HS-5 (cell line): ENCODE measurements at regions not wholly inside any gene's neighbourhood (a gene's known extent, or its start where the extent isn't known, plus 50 kb on each side); places are given as distances from the start of the nearest gene placed in this dataset.
A peak's percentile ranks its signal among the peaks of the same experiment; 100 is the strongest.
"Not testable (repeated sequence)": the region's sequence is repeated elsewhere in the genome, so short reads cannot be mapped to it uniquely, and the experiment has no call there.

Experiments used
- DNase-seq: peaks from one replicate; pipeline ENCODE4 v3.0.0-alpha.2; 2012; ENCODE audit warnings: low read depth

DNA sequence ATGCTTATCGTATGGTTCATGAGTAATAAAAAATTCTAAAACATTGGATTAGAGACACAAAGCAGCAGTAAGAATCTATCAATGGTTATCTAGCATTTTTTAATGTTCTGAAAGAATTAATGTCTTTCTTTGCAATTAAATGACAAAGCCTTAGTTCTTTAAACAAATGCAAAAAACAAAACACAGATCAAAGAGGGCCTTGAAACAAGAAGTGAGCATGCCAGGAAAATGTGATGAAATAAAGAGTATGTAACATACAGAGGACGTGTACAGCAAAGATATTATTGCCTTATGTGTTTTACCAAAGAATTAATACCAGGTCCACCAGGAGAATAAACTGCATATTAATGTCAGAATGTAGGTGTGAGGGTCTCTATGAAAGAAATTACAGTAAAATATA is 812.3 kb upstream of the GRAMD2B start:
- DNase-seq = no peak

DNA sequence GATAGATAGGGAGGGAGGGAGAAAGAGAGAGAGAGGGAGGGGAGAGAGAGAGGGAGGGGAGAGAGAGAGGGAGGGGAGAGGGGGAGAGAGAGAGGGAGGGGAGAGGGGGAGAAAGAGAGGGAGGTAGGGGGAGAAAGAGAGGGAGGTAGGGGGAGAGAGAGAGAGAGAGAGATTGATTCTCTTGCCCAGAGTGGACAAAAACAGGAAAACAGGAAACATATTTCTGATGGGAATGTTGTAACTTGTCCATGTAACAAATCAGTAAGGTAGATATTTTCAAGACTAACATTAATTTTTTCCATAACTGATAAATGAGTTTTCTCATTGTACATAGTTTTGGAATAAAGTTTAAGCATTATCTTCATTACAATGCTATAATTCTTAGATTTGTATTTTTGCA is 811.7 kb upstream of the GRAMD2B start:
- no peak for DNase-seq

DNA sequence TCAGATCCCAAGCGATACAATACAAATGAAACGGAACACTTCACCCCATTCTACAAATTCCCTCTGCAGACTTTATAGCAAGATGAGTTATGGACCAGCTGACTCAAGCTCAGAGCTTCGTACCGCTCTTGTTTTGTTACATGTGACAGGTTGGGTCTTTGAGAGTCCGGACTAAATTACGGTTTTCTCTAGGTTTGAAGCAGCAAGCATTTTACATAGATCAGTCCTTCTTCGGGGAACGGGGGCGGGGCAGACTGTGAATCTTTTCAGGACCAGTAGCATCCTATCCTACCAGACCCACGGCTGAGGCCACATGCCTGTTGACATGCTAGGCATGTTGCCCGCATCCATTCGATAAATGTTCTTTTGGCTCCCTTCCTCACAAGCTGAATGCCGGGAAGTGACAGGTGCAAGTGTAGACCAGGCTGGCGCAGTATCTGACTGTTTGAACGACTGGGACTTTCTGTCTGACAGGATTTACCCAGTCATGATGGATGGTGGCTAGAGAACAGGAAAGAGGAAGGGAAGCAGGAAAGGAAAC is 811.0 kb upstream of the GRAMD2B start:
- no peak for DNase-seq

DNA sequence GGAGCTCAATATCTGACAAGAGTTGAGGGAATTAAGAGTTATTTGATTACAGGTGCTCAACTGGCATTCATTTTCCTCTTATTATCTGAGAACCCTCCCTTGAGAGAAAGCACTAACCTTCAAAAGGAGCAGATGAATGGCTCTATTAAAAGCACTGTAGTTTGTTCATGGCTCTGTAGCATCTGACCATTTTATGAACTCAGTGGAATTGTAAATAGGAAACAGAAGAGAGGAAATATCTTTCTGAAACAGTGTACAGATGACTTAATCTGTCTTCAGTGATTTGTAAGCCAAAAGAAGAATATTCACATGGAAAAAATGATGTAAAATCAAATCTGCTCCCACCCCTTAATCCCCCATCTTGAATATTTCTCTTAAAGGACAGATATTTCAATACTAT is 810.4 kb upstream of the GRAMD2B start:
- no peak for DNase-seq

DNA sequence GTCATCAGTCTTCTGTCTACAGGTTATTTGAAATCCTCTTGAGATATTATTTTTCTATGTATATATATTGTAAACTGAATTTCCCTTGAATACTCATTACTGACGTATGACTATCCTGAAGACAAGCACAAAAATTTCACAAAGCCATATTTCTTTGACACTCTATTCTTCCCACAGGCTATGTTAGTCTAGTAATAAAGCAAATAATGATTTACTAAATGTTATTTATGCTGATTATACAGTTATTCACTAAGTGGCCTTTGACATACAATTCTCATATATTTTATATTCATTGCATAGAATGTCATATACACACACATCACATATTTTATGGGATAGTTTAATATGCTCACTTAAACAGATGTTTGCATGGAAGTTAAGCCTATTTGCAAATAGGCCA is 793.0 kb upstream of the GRAMD2B start:
- no peak for DNase-seq

DNA sequence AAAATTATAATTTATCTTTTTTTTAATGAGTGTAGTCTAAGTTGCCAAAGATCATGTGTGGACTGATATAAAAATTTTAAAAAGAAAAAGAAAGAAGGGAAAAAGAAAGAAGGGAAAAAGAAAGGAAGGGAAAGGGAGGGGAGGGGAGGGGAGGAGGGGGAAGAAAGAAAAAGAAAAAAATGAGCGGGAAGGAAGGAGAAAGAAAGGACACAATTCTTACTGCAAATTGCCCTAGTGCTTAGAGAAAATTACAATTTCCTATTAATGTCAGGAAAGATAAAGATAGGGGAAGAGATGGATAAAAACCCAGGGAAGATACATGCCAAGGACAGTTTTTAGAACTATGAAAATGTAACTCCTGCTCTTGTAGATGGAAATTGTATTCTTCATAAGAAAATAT is 789.7 kb upstream of the GRAMD2B start:
- no peak for DNase-seq

DNA sequence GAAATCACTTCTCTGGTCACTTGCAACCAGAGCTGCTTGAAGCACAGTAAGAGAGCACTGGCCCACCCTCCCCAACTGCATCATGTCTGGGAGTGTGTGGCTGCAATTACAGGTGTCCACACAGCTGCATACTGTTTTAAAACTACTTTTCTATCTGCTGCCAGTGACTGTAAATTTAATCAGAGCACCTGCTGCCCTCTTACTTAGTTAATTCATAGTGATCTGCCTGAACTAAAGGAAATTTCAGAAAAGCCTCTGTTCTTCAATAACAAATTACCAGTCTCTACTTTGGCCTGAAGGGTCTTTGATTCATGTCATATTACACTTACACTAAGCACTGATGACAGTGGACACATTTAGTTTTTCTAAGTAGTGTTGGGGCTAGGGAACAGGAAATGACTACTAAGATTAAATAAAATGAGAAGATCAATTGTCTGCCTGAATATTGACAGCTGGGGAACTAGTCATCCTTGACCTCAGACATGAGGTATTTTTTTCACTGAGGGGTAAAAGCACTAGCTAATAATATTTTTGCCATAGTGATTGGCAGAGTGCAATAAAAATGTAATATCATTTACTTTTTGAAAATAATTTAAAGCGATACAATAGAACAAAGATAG is 788.9 kb upstream of the GRAMD2B start:
- no peak for DNase-seq

DNA sequence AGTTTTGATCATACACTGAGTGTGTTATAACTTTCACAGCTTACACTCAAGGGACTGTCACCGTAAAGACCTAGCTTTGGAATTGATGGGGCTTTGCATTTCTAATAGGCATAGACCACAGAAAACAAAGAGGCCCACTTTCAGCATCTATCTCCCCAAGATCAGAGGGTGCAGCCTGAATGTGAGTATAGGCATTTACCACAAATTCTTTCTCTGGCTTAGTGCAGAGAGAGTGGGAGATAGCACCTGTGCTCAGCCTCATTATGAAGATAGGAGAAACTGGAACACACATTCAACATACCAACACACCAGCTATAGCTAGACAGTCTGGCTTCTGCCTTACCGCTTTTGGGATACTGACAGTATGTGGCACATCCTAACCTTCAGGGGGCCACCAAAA is 783.4 kb upstream of the GRAMD2B start:
- no peak for DNase-seq

DNA sequence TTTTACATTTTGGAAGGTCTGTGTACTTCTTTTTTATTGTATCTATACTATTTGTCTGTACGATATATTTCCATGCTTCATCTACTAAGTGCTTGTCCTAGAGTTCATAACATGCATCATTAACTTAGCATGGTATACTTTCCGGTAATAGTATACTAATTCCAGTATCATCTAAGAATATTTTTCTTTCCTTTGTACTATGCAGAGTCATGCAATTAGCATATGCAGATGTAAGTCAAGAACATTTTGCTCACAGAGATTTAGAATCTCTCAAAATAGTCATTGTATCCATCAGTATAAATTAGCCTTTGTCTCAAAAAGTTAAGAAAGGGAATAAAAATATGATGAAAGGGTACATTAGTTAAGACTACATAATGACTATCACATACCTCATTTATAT is 770.4 kb upstream of the GRAMD2B start:
- no peak for DNase-seq

DNA sequence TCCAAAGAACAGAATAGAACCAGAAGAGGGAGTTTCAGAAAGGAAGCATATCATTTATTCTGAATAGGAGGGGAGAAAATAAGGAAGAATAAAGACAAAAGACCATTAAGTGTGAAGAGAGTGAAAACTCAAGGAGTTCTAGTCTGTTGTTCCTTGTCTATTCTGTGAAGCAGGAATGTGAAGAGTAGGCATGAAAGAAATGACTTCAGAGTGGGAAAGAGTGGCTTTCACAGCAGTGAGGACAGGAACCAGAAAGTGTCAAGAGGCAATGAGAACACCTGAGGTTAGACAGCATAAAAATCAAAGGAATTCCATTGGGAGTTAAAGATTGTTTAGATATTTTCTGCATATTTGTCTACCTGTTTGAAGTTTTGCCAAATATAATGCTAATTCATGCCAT is 768.8 kb upstream of the GRAMD2B start:
- no peak for DNase-seq

DNA sequence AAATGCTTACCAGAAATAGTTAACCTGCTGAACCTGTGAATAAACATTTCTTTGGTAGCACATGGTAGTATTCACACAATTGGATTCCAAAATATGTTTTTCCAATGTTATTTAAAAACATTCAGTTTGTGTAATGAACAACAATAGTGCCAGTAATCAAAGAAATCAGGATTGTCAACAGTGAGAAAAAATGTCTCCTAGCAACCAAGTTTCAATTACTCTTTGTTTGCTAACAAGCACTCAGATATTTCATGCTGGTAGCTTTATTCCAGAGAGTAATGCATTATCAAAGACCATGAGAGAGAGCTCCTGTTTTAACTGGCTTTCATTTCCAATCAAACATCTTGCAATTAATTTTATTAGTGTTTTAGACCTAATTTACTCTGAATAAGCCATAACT is 768.1 kb upstream of the GRAMD2B start:
- no peak for DNase-seq

DNA sequence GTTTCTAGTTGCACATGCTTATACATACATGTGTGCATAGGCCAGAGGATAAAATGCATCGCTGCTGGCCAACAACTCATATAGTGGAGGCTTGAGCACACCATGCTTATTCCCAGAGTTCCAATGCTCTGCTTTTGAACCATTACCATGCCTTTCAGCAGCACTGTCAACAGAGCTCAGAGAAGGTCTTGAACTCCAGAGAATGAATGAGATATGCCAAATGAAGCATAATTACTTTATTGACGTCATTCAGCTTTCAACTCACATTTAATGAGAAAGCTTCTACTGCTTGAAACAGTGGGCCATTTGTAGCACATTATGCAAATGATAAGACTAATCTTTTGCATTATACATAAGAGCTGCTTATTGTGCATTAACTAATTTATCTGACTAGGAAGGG is 765.3 kb upstream of the GRAMD2B start:
- no peak for DNase-seq

DNA sequence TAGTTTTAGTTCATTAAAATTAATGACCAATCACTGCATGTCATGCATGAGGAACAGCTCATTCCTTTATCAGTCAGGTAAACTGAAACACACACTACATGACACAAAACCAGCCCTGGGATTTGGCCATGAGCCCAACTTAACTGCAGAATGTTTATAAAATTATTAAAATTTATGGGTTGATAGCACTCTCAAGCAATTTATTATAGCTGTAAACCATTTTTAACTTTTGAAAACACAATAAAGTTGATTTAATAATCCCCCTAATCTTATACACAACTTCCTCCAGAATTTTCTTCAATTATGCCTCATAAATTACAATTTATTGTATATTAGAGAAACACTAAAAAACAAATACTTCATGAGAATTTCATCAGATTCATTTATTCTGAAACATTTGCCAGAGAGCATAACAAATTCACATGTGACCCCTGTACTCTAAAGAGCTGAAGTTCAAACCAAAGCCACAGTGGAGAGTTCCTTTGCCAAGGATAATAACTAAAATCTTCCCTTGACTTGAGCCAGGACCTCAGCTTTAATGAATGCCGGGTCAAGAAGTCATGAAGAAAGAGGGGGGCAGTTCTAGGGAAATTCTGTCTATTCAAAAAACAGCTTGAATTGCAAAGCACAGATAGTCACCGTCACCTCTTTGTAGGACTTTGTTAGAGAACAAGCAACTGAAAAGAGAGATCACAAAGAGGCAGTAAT is 763.7 kb upstream of the GRAMD2B start:
- DNase-seq = no peak

DNA sequence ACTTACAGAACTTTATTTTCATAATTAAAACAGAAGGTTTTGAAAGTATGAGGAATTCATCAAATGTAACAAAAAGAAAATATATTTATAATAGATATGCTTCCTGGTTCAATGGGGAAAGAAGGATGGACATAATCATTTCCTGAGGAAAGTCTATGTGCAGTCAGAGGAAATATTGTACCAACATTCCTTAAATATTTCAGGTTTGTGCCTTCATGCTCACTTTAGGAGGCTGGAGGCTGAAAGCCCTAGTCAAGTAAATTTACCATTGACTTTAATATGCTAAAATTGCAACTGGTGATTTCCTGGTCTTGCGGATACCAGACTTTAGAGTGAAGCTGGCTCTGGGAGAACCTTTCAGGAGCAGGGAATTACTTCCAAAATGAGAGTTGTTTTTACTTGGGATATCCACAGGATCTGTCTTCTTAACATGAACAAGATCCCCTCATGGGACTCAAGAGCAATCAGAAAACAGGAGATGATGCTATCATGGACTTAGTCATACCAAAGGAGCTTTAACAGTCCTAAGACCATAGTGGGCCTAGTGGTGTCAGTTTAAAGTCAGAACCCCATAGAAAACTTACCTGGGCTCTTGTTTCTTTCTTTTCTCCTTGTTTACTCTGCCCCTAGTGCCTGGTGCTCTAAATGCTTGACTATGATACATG is 762.8 kb upstream of the GRAMD2B start:
- DNase-seq = no peak

DNA sequence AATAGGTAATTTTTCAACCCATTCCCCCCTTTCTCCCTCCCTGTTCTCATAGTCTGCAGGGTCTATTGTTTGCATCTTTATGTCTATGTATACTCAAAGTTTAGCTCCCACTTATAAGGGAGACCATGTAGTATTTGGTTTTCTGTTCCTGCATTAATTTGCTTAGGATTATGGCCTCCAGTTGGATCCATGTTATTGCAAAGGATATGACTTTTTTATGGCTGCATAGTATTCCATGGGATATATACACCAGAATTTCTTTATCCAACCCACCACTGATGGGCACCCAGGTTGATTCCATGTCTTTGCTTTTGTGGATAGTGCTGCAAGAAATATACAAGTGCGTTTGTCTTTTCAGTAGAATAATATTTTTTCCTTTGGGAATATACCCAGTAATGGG is 761.6 kb upstream of the GRAMD2B start:
- no peak for DNase-seq

DNA sequence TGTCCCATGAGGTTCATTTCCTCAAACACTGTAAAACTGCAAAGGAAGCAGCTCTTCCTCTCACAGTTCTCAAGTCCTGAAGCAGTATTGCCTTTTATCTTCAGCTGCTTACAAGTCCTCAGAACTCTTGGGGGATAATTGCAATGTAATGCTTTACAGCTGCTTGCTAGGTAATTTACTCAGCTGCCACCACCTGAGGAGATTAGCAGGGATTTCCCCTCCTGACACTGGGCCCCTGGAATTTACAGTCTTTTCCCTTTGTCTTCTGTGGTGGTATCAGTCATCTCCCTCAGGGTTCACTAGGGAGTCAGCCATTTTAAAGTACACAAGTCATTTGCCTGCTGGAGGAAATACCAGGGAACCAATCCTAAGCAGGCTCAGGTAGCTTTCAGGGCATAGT is 754.3 kb upstream of the GRAMD2B start:
- no peak for DNase-seq

DNA sequence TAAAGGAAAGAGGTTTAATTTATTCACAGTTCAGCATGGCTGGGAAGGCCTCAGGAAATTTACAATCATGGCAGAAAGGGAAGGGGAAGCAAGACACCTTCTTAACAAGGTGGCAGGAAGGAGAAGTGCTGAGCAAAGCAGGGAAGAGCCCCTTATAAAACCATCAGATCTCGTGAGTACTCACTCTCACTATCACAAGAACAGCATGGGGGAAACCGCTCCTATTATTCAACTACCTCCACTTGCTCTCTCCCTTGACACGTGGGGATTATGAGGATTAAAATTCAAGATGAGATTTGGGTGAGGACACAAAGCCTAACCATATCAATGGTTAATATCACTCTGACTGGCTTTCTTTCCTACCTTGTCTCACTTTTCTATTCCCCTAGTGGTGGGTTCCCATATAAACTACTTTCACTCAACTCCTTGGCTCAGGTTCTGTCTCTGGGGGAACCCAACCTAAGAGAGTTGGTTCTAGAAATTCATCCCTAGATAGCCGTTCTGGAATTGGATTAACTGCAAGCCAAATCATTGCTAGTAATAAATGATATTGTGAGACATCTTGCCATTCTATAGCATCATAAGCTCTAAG is 749.8 kb upstream of the GRAMD2B start:
- no peak for DNase-seq

DNA sequence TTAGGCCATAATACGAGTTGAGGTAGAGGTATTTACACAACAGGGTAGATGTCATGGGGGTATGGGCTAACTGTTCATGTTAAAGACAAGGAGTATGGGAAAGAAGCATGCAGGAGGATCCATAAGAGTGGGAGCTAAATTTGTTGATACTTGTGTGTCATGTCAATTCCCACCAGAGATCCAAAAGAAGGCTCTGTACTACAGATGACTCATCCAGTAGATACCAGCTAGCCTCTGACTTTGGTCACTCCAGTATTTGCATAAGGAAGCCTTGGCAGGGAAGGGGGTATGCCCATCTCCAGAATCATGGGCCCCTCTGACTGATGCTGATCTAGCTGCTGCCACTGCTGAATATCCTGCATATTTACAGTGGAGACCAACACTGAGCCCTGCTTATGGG is 743.7 kb upstream of the GRAMD2B start:
- no peak for DNase-seq

DNA sequence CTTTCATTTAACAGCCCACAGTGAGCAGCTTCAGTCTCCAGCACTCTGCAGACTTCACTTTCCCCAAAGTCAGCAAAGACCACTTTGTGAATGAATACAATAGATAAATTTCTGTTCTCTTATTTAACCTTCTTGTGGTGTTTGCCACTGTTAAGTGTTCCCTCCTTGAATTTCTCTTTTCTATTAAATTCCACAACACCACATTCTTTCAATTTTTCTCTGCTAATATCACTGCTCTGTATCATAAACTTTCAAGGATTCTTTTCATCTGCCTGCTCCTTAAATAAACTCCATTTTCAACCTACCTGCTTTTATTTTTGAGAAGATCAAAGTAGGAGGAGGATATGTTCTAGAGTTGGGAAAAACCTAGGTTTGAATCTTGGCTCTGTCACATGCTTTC is 739.5 kb upstream of the GRAMD2B start:
- DNase-seq = no peak

DNA sequence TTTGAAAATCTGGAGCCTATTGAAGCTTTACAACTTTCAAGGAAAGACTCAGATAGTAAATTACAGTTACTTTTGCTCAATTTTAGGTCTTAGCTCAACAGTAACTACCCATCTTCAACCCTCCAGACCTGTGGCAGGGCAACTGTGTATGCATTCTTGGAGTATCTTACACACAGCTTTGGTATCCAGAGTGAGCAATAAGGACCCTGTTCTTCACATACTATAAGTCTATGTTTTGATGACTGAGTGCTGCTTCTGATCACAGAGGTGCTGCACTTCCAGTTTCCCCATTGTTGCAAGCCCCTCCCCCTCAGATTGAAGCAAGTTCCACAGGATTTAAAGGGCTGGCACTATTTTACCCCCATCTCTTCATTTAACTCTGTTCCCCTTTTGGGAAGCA is 737.4 kb upstream of the GRAMD2B start:
- no peak for DNase-seq

DNA sequence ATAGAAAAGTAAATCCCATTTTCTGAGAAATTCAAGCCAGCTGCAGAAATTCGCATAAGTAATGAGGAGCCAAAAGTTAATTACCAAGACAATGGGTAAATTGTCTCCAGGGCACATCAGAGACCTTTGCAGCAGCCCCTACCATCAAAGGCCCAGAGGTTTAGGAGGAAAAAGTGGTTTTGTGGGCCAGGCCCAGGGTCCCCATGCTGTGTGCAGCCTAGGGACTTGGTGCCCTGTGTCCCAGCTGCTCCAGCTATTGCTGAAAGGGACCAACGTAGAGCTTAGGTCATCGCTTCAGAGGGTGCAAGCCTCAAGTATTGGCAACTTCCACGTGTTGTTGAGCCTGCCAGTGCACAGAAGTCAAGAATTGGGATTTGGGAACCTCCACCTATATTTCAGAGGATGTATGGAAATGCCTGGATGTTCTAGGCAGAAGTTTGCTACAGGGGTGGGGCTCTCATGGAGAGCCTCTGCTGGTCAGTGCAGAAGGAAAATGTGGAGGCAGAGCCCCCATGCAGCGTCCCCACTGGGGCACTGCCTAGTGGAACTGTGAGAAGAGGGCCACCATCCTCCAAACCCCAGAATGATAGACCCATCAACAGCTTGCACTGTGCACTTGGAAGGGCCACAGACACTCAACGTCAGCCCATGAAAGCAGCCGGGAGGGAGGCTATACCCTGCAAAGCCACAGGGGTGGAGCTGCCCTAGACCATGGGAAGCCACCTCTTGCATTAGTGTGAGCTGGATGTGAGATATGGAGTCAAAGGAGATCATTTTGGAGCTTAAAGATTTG is 731.3 kb upstream of the GRAMD2B start:
- not testable (repeated sequence) for DNase-seq

DNA sequence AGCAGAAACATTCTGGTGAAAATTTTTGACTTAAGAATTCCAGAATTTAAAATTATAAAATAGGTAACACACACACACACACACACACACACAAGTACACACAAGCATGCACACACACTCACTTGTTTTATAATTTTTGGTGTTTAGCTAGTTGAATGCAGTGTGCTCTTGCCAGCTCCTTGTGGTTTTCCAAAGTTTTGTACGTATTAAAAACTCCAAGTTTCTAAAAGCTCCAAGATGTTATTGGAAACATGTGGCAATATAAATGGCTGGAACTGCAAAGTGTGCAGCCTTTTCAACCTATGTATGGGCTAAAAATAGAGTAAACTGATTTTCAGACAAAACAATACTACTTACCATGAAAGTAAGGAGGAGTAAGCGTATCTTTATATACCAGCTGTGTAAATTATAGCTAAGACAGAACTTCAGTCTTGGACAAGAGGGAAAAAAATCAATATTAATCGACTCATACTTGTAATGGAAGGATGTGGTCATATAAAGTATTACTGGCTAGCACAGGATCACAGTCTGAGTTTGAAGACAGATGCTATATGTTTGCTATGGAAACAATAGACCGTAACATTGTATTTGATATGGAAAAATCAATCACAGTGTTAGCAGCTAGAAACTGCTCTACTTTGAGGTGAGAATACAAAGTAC is 727.1 kb upstream of the GRAMD2B start:
- DNase-seq = peak; percentile 8
